H4 (cell line): ENCODE measurements at regions not wholly inside any gene's neighbourhood (a gene's known extent, or its start where the extent isn't known, plus 50 kb on each side); places are given as distances from the start of the nearest gene placed in this dataset.
"Not testable (repeated sequence)": the region's sequence is repeated elsewhere in the genome, so short reads cannot be mapped to it uniquely, and the experiment has no call there.

Experiments used
- DNase-seq: peaks from one replicate; pipeline ENCODE4 v3.0.0-alpha.2; 2015; ENCODE audit warnings: low spot score

DNA sequence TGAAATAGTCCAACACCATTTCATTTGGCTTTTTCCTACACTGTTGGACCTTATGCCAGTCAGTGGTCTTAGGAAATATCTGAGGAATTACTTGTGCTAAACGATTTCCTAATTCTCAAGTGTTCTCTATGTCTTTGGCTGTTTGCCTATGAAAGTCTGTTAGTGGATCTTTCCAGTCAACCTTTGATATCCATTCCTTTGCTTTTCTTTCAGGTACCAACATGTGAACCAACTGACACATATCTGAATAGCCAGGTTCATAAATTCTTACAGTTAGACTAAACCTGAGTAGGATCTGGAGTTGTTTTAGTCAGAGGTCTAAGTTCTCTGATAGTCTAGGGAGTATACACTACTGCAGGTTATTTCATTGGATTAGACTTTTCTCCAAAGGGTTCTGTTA is 343.5 kb upstream of the LRRC3B start:
- no peak for DNase-seq

DNA sequence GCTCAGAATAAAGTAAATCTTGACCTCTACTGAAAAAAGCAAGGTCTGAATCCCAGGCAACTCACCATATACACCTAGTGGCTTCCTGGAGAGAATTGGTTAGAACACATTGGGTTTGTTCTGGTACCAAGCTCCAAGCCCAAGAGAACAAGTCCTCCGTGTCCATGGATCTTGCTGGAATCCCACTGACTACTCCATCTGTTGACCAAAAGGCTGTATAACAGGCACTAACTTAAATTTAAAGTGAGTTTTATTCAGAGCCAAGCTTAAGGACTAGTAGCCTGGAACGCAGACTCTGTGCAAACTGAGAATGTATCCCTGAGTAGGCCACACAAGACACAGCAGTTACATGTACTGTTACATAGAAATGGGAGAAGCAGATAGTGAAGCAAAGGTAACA is 342.1 kb upstream of the LRRC3B start:
- no peak for DNase-seq

DNA sequence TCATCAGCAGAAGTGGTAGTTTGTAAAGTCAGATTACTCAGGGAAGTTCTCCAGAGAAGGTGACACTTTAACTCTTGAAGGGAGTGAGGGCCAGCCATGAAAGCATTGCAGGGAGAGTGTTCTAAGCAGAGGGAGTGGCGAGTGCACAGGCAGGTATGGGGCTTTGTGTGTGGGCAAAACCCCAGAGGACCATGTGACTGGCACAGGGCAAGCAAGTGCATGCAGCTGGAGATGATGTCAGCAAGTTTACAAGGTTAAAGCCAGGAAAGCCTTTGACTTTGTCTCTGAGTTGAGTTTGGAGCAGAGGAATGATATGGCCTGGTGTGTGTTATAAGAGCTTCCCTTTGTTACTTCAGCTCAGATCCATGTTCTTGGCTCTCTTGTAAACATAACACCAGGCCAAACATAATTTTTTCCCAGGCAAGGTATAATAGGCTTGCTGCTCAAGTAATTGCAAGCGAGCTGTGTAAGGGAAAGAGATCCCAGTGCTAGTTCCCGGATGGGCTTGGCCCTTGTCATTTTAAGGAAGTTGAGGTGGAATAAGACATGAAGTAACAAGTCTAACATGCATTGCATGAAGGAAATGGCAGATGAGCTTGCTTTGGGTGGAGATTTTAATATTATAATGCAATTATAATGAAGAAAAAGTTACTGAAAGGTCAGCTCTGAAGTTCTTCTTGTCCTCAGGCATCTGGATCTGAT is 341.1 kb upstream of the LRRC3B start:
- no peak for DNase-seq

DNA sequence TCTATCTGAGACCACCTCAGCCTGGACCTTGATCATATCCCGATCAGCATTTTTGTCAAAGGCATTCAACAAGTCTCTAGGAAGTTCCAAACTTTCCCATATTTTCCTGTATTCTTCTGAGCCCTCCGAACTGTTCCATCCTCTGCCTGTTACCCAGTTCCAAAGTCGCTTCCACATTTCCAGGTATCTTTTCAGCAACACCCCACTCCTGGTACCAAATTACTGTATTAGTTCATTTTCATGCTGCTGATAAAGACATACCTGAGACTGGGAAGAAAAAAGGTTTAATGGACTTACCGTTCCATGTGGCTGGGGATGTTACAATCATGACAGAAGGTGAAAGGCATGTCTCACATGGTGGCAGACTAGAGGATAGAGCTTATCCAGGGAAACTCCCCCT is 338.1 kb upstream of the LRRC3B start:
- DNase-seq: not testable (repeated sequence)

DNA sequence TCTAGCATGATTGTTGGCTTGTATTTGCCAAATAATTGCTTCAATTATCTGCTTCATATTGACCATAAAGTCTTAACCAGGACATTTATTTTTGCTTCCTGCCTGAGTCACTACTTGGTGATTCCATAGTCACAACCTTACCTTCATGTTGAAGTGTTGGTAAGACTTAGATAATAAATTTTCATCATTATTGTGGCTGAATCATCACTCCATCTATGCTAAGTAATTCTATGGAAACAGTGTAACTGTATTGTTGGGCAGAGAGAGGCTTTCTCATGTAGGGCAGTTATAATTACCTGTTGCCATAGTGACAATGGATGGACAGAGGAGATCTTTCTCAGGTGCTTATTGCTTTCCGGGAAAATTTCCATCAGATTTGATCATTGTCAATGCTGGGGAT is 330.7 kb upstream of the LRRC3B start:
- no peak for DNase-seq

DNA sequence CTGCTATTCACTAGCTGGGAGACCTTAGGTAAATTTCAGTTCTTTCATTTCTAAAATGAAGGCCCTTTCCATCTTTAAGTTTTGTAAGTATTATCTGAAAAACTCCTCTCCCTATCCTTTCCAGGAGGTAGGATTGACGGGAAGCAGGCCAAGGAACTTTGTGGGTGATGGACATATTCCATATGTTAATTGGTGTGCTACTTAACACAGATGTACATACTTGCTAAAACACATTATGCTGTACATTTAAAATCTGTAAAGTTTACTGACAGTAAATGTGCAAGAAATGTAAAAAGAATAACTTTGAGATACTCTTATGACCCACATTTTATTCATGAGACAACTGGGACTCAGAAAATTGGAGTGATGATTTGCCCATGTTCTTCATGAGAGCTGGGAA is 329.8 kb upstream of the LRRC3B start:
- DNase-seq: no peak

DNA sequence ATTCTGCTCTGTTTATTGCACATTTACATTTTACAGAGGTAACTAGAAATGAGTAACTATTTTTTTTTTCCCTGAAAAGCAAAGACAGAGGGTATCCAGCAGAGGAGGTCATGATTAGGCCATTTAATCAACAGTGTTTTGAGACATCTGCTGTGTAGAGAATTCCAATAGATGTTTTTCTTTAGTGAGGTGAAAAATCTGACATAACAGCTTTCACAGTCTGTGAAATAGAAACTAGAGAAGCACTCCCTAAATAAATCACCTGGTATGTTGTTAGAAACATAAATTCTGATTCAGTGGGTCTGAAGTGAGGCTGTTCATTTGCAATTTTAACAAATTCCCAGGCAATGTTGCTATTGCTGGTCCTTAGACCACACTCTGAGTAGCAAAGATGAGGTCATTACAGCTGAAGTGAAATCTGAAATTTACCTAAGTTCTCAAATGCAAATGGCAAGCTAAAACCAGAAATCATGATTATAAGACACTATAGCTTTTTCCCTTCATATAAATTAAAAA is 329.2 kb upstream of the LRRC3B start:
- no peak for DNase-seq

DNA sequence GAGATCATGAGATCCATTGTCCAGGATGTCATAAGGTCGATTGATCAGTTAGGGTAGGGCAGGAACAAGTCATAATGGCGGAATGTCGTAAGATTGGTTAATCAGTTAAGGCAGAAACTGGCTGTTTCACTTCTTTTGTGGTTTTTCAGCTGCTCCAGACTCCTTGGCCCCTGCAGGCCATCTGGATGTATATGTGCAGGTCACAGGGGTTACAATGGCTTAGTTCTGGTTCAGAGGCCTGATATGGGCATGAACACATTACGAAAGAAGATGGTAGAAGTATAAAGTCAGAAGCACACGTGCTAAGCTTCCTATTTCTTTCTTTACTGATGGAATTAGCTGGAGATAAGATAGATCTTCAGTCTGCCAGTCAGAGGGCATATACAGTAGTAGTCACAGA is 315.4 kb upstream of the LRRC3B start:
- DNase-seq: no peak

DNA sequence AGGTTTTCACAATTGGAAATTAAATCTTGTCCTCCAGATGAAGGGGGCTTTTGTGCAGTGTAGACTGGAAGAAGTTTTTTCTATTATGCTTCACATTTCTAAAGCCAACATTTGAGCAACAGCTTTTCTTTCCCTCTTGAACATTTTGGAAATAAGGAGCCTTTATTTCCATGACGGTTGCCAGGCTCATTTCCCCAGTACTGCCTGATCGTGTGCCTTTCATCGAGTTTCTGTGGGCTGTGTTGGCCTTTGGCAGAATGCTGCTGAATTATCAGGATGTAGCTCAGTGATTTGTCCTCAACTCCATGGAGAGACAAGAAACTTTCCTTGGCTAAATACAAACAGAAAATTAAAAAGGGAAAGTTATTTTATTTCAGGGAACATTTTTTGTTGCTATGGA is 314.8 kb upstream of the LRRC3B start:
- no peak for DNase-seq

DNA sequence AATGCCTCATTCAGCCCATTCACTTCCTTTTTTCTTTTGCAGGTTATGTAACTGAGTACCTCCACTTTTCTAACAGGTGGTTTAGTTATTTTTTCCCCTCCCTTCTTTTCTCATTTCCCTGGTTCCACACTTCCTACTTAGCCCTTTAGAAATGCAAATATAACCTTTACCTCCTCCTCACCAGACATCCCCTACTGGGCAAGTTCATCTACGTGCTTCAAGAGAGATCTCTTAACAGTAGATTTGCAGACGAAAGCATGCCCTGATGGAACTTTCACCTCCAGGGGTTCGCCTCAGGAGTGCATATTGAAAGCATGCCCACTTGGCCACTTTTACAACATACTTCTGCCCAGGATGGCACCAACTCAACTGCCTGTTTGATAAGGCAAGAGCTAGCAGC is 314.1 kb upstream of the LRRC3B start:
- DNase-seq: no peak

DNA sequence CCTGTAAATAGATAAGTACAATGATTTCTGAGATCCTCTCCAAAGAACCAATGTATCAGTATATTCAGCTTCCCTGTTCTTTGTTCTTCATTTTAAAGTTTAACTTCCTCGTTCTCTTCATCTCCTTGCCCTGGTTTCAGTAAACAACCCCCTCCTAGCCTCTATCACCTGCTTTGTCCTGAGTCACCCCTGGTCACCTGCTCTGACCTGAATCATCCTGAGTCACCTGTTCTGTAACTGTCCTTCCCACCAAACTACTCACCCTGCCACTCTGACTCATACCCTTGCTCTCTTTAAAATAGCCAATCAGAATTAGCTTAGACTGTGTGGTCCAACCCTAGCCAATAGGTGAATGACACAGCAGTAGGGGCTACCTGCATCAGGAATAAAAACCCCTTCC is 313.0 kb upstream of the LRRC3B start:
- not testable (repeated sequence) for DNase-seq

DNA sequence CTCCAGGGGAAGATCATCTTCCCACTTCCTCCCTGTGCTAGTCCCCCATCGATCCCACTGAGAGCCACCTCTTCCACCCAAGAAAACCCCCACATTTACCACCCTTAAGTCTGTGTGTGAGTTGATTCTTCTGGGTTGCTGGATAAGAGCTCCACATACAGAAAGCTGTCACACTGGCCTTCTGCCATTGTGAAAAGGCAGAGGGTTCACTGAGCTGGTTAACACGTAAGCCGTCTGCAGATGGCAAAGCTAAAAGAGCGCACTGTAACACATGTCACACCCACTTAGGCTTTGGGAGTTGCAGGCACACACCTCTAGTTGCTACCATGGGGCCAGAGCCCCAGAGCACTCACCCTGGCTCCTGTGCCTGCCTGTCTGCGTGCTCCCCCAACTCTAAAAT is 309.8 kb upstream of the LRRC3B start:
- DNase-seq: no peak

DNA sequence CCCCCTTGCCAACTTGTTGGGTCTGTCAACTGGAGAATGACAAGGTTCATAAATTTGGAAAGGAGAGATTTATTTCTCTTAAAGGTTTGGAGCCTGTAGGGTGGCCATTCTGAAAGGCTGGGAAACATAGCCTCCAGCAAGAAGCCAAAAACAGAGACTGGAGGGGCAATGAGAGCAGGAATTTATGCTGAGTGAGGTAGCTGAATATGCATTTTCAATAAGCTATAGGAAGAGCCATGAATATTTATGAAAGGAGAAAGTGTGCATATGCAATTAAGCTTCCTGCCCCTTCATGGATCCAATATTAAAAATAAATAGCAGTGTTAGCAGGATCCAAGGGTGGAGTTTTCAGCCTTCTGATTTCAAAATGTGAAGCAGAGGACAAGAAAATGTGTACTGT is 306.1 kb upstream of the LRRC3B start:
- DNase-seq: no peak

DNA sequence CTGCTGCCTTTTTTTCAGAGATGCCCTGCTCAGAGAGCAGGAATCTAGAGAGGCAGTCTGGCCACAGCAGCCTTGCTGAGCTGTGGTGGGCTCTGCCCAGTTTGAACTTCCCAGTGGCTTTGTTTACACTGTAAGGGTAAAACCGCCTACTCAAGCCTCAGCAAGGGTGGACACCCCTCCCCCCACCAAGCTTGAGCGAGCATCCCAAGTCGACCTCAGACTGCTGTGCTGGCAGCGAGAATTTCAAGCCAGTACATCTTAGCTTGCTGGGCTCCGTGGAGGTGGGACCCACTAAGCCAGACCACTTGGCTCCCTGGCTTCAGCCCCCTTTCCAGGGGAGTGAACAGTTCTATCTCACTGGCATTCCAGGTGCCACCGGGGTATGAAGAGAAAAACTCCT is 298.8 kb upstream of the LRRC3B start:
- not testable (repeated sequence) for DNase-seq

DNA sequence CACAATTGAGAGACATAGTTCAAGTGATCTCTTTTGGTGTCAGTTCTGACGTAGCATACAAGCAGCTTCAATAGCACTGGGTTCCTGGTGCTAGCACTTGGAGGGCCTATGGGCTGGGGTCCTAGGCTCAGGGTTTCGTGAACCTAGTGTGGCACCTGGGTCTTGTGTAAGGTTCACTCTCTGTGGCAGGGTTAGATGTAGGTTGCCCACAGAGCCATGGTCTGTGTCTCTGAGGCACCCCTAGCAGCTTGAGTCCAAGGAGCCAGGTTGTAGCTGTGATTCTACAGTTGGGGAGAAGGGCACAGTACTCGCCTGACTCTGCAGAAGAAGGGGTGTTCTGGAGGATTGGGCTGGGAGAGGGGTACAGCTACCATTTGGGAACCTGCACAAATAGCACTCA is 282.6 kb upstream of the LRRC3B start:
- no peak for DNase-seq

DNA sequence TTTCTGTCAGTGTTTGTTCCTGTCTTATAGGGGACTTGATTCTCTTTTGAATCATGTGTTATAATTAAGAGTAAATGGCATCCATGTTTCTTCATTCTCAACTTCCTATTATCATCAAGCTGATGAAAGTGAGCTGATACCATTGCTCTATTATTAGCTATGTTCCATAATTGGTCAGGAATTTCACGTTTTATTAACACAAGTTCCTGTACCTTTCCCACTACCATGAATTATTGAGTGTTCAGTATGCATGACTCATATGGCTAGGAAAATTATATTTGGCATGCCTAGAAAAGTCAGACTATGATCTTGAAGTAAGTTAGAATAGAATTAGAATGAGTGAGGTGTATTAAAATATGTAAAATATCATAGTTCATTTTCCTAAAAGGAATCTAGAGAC is 278.9 kb upstream of the LRRC3B start:
- DNase-seq: no peak

DNA sequence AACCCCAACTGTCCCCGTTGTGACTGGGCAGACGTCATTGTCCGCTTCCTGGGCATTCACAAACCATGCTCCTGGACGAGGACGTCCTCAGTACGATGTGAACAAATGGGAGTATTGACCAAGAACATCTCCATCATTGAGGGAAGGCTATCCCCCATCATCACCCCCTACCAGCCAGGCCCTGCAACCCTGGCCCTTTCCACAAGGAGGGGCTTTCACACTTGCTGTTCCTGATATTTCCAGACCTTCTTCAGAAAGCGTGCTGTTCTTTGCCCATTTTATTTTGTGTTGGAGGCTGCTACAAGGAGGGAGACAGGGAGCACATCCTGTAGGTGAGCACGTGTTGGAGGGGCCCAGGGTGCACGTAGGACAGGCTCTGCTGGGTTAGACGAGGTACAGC is 277.0 kb upstream of the LRRC3B start:
- DNase-seq: no peak

DNA sequence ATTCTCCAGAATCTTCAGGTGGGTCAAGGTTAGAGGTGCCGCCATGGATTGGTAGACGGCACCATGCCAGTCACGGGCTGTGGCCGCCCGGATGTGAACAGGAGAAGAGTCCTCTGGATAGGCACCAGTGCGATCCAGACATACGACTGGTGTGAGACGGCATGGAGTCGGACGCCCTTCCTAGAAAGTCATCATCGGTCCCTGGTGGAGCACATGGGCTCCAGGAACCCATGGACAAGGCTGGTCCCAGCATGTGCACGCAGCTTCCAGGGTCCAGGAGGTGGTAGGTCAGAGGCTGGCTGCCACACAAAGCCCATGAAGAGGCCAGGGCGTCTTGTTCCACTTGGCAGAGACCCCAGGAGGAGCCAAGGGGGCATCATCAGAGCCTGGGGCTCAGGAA is 276.1 kb upstream of the LRRC3B start:
- no peak for DNase-seq

DNA sequence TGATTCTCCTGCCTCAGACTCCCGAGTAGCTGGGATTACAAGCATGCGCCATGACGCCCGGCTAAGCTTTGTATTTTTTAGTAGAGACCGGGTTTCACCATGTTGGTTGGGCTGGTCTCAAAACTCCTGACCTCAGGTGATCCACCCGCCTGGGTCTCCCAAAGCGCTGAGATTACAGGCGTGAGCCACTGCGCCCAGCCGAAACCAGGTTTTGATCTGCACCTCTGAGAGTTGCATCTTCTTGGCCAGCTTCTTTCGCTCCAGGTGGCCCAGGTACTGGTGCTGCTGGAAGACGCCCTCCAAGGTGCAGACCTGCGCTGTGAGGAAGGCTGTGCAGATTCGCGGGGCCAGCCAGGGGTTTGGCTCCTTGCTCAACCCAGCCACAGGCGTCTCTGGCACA is 275.4 kb upstream of the LRRC3B start:
- DNase-seq: no peak

DNA sequence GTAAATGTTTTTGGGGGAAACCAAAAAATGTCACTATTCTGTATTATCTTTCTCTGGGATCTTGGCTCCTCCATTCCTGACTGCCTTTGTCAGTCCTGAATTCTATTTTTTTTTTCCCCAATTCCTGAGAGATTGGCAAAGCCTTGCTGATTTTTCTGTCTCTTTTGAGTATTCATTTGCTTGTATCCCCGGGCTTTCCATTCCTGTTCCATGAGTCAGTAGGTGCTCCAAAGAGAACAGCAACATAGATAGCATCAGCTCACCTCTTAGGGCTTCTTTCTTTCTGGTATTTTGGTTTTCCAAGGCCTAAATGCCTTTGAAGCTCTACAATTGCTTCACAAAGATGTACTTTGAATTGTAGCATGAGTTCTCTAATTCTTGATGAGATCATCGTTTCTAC is 271.7 kb upstream of the LRRC3B start:
- no peak for DNase-seq

DNA sequence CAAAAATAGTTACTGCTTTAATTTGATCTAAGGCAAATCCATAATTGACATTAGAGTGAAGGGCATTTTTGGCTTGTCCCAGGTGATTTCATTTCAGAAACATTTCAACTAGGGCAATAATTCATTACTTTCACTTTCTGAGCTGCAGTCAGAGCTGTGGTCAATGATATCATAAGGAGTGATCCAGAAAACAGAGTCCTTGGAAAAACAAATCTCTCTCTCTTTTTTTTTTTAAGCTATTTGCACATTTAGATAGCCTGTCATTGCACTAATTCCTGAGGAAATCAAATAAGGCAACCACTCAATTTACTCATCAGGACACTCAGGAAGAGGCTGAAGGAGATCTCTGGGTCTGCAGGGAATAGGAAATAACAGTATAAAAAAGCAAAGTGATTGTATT is 269.5 kb upstream of the LRRC3B start:
- no peak for DNase-seq

DNA sequence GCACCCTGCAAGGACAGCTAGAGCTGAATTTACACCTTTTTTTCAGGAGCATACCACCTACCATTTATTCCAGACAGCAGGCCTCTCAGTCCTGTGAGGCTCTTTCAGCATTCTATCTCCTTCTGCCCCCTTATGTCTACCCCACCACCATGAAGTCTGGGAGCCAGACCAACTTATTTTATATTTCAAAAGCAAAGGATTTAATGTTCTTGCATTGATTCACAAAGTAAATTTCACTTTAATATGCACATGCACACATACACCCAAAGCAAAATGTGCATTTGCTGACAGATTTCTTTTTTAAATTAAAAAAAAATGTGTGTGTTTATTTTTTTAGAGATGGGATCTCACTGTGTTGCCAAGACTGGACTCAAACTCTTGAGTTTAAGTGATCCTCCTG is 264.2 kb upstream of the LRRC3B start:
- no peak for DNase-seq

DNA sequence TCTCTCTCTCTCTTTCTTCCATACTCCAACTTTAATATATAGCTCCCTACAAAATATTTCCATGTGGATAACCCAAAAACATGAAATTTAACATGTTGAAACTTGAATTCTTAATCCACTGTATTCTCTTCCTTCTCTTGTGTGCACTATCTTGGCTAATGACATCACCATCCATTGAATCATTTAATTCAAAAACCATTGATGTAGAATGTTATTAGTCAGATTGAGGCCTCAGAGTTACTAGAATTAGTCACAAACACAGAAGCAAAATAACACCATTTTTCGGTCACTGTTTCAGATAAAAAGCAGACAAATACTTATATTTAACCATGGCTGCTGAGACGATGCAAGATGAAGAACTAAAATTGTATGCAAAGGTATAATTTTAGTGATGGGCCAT is 256.9 kb upstream of the LRRC3B start:
- DNase-seq: no peak

DNA sequence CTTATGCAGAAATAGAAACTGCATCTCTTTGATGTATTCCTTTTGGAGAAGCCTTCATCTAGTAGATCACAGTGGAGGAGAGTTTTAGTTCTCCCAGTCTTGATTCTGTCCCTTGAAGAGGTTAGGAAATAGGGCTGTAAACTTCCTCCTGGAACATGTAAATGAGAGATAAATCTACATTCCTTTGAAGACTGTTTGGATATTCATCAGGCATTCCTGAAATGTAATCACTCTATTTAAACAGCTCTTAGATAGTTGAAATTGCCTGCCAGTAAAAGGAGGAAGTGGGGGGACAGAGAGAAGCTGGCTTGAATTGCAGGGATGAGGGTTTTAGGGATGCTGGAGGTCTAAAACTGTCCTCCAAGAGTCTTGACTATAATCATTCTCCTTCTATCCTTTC is 254.3 kb upstream of the LRRC3B start:
- no peak for DNase-seq
